ENCODE measurements at regions not wholly inside any gene's neighbourhood (a gene's known extent, or its start where the extent isn't known, plus 50 kb on each side); places are given as distances from the start of the nearest gene placed in this dataset.

DNA sequence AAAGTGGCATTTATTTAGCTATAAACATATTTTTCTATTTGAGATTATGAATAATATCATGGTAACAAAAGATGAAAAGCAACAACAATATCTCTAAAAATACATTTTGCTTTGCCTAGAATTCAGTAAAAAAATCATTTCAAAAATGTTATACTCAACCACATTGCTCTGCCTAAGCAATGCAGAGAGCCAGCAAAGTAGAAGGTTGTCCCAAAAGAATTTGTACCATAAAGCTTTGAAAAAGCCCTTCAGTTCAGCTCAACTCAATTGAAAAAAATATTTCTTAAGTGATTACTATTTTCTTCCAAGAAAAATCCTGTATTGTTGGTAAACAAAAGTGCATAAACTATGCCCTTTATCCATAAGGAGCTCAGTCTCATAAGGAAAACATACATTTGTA lies 301.2 kb upstream of the ARSJ start:
- TF ChIP-seq, protein P1, sequence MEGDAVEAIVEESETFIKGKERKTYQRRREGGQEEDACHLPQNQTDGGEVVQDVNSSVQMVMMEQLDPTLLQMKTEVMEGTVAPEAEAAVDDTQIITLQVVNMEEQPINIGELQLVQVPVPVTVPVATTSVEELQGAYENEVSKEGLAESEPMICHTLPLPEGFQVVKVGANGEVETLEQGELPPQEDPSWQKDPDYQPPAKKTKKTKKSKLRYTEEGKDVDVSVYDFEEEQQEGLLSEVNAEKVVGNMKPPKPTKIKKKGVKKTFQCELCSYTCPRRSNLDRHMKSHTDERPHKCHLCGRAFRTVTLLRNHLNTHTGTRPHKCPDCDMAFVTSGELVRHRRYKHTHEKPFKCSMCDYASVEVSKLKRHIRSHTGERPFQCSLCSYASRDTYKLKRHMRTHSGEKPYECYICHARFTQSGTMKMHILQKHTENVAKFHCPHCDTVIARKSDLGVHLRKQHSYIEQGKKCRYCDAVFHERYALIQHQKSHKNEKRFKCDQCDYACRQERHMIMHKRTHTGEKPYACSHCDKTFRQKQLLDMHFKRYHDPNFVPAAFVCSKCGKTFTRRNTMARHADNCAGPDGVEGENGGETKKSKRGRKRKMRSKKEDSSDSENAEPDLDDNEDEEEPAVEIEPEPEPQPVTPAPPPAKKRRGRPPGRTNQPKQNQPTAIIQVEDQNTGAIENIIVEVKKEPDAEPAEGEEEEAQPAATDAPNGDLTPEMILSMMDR (IDR thresholded peaks at IDR 0.05): no peak
- no peak for TF ChIP-seq POLR2A (IDR thresholded peaks at IDR 0.05)
